ENCODE measurements at regions not wholly inside any gene's neighbourhood (a gene's known extent, or its start where the extent isn't known, plus 50 kb on each side); places are given as distances from the start of the nearest gene placed in this dataset.

GRCh38 chr12:73935817-73936216 lies 601.8 kb upstream of the ATXN7L3B start:
- TF ChIP-seq CTCF (IDR thresholded peaks at IDR 0.05): peak; percentile 57
- H3K36me3 Mint-ChIP-seq (ENCODE audit: unreplicated experiment): no peaks in the 10 kb centered on the region
- H3K27me3 Mint-ChIP-seq (ENCODE audit: unreplicated experiment): no peaks in the 10 kb centered on the region
- no peak overlapping the region for H3K27ac Mint-ChIP-seq (ENCODE audit: unreplicated experiment)
- no peak for DNase-seq (ENCODE audit: extremely low spot score, unreplicated experiment)
- H3K4me1 Mint-ChIP-seq (ENCODE audit: unreplicated experiment): no peaks in the 10 kb centered on the region
- H3K4me3 Mint-ChIP-seq (ENCODE audit: unreplicated experiment): no peak overlapping the region
- H3K9me3 Mint-ChIP-seq (ENCODE audit: unreplicated experiment): no peaks in the 10 kb centered on the region

DNA sequence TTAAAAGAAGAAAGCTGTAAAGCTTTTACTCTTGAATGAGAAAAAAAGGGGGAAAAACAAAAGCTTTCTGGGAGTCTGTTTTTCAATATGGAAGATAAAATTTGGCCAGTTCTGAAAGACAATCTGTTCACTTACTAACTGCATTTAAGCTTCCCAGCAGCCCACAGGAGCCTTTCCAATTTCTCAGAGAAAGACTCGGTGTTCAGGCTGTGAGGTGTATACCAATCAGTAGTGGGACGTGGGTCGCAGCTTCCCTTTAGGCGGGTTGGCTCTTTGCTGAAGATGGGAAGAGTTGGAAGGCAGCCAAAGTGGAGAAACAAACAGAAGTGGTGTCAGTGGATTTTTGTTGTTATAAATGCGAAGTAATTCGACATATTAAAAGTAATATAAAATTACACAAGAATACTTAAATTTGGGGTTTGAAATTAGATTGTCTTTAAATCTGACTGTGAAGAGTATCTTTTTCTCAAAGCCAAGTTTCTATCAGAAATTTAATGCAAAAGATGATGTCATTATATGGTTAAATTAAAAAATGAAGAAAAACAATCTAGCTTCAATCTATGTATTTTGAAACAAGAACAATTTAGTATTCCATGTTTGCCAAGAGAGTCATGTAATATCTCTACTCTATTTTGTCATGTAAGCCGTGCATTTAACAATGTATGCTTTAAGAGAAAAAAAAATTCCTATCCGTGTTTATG lies 590.2 kb upstream of the ATXN7L3B start:
- no peak for TF ChIP-seq CTCF (IDR thresholded peaks at IDR 0.05)
- H3K4me1 Mint-ChIP-seq (ENCODE audit: unreplicated experiment): no peaks in the 10 kb centered on the region
- H3K9me3 Mint-ChIP-seq (ENCODE audit: unreplicated experiment): no peaks in the 10 kb centered on the region
- DNase-seq (ENCODE audit: extremely low spot score, unreplicated experiment): no peak
- no peak overlapping the region for H3K4me3 Mint-ChIP-seq (ENCODE audit: unreplicated experiment)
- H3K36me3 Mint-ChIP-seq (ENCODE audit: unreplicated experiment): no peaks in the 10 kb centered on the region
- no peak overlapping the region for H3K27ac Mint-ChIP-seq (ENCODE audit: unreplicated experiment)
- H3K27me3 Mint-ChIP-seq (ENCODE audit: unreplicated experiment): peaks cover 8% of the 10 kb centered on the region

- Mint-ChIP-seq H3K36me3 (ENCODE audit: unreplicated experiment) (no peaks in the 10 kb centered on the region), H3K4me3 (ENCODE audit: unreplicated experiment) (no peak overlapping the region), H3K9me3 (ENCODE audit: unreplicated experiment) (no peaks in the 10 kb centered on the region), H3K4me1 (ENCODE audit: unreplicated experiment) (no peaks in the 10 kb centered on the region), H3K27me3 (ENCODE audit: unreplicated experiment) (peaks cover 8% of the 10 kb centered on the region), H3K27ac (ENCODE audit: unreplicated experiment) (no peak overlapping the region)
- TF ChIP-seq CTCF (IDR thresholded peaks at IDR 0.05): no peak
- DNase-seq (ENCODE audit: extremely low spot score, unreplicated experiment): no peak
Observed at GRCh38 chr12:73950507-73950906, 587.1 kb upstream of the ATXN7L3B start.

GRCh38 chr12:73951956-73952703 lies 585.5 kb upstream of the ATXN7L3B start:
- no peaks in the 10 kb centered on the region for H3K9me3 Mint-ChIP-seq (ENCODE audit: unreplicated experiment)

More at GRCh38 chr12:73951956-73952703, 585.5 kb upstream of the ATXN7L3B start:
- Mint-ChIP-seq H3K27me3 (ENCODE audit: unreplicated experiment) (peaks cover 11% of the 10 kb centered on the region), H3K4me1 (ENCODE audit: unreplicated experiment) (no peaks in the 10 kb centered on the region), H3K4me3 (ENCODE audit: unreplicated experiment) (no peak overlapping the region), H3K36me3 (ENCODE audit: unreplicated experiment) (no peaks in the 10 kb centered on the region), H3K27ac (ENCODE audit: unreplicated experiment) (no peak overlapping the region)
- no peak for TF ChIP-seq CTCF (IDR thresholded peaks at IDR 0.05)
- DNase-seq (ENCODE audit: extremely low spot score, unreplicated experiment): no peak
